ENCODE measurements at regions not wholly inside any gene's neighbourhood (a gene's known extent, or its start where the extent isn't known, plus 50 kb on each side); places are given as distances from the start of the nearest gene placed in this dataset.
"Not testable (repeated sequence)": the region's sequence is repeated elsewhere in the genome, so short reads cannot be mapped to it uniquely, and the experiment has no call there.

DNA sequence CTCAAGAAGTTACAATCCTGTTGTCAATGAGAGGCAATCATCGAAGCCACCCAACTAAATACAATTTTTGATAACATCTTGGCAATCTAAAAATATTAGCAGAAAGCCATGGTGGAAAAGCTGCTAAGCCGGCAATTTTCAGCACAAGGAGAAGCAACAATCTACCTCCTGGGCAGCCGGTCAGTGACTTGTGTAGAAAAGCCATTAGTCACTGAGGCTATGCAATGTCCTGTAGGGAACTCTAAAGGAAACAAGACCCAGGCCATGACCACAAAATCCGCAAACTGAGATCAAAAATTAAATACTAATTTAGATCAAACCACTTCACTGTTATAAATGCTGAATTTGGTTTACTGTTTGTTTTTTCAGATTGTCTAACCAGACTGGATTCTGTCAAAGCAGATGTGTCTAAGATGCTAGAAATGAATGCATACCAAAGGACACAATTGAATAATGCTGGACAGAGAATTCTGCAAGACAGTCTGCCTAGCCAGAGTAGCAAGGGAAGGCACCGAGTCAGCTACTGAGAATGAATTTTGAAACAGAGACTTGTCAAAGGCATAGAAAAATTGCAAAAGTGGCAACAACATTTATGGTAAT lies 384.8 kb downstream of the PRELID2 start:
- no peaks in the 10 kb centered on the region for H3K27me3 ChIP-seq (ENCODE audit: control insufficient read depth, insufficient read depth, low read length)
- TF ChIP-seq, protein P1, sequence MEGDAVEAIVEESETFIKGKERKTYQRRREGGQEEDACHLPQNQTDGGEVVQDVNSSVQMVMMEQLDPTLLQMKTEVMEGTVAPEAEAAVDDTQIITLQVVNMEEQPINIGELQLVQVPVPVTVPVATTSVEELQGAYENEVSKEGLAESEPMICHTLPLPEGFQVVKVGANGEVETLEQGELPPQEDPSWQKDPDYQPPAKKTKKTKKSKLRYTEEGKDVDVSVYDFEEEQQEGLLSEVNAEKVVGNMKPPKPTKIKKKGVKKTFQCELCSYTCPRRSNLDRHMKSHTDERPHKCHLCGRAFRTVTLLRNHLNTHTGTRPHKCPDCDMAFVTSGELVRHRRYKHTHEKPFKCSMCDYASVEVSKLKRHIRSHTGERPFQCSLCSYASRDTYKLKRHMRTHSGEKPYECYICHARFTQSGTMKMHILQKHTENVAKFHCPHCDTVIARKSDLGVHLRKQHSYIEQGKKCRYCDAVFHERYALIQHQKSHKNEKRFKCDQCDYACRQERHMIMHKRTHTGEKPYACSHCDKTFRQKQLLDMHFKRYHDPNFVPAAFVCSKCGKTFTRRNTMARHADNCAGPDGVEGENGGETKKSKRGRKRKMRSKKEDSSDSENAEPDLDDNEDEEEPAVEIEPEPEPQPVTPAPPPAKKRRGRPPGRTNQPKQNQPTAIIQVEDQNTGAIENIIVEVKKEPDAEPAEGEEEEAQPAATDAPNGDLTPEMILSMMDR (IDR thresholded peaks at IDR 0.05), result no peak
- H3K4me2 ChIP-seq (ENCODE audit: low read length), result no peak overlapping the region
- no peaks in the 10 kb centered on the region for H3K36me3 ChIP-seq (ENCODE audit: control insufficient read depth, insufficient read depth, low read length)
- no peak overlapping the region for H3K4me3 ChIP-seq (ENCODE audit: low read depth, low read length)
- no peaks in the 10 kb centered on the region for H3K9me3 ChIP-seq (ENCODE audit: control insufficient read depth, low read length)
- no peak overlapping the region for H3K9ac ChIP-seq
- no peak overlapping the region for H2AFZ ChIP-seq
- H3K4me1 ChIP-seq, result no peaks in the 10 kb centered on the region
- H3K27ac ChIP-seq, result no peak overlapping the region
- H3K79me2 ChIP-seq, result no peaks in the 10 kb centered on the region

DNA sequence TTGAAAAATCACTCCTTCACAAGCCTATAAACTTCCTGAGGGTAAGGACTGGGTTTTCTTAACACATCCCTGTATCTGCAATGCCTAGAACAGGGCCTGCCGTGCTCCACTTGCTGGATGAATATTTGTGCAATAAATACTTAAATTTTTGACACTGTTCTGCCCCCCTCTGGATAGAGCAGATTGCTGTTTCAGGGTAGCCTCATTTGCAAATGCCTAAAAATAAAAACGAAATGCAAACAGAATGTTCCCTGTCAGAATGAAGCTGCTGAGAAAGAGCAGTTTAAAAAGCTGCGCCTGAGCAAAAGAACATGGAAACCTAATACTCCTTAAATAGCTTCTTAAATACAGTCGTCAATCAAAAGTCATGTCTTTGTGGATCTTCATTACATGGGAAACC lies 385.3 kb downstream of the PRELID2 start:
- Histone ChIP-seq H3K4me2 (ENCODE audit: low read length) (no peak overlapping the region), H3K27ac (no peak overlapping the region), H3K9ac (no peak overlapping the region), H3K79me2 (no peaks in the 10 kb centered on the region), H3K36me3 (ENCODE audit: control insufficient read depth, insufficient read depth, low read length) (no peaks in the 10 kb centered on the region), H3K9me3 (ENCODE audit: control insufficient read depth, low read length) (no peaks in the 10 kb centered on the region), H3K4me3 (ENCODE audit: low read depth, low read length) (no peak overlapping the region), H2AFZ (no peak overlapping the region), H3K27me3 (ENCODE audit: control insufficient read depth, insufficient read depth, low read length) (no peaks in the 10 kb centered on the region), H3K4me1 (no peaks in the 10 kb centered on the region)
- TF ChIP-seq, protein P1 (IDR thresholded peaks at IDR 0.05), result no peak

DNA sequence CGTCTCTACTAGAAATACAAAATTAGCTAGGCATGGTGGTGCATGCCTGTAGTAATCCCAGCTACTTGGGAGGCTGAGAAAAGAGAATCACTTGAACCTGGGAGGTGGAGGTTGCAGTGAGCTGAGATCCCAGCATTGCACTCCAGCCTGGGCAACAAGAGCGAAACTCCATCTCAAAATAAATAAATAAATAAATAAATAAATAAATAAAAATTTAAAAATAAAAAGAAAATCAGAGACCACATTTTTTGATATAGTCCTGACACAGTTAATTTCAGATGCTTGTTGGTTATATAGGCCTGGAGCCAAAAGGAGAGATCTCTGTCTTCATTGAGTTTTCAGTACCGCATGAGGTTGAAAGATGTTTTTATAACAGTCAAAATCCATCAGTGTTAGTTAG lies 388.3 kb downstream of the PRELID2 start:
- not testable (repeated sequence) for H3K4me2 ChIP-seq (ENCODE audit: low read length); H3K4me1 ChIP-seq; H3K36me3 ChIP-seq (ENCODE audit: control insufficient read depth, insufficient read depth, low read length); H3K27me3 ChIP-seq (ENCODE audit: control insufficient read depth, insufficient read depth, low read length); H3K9me3 ChIP-seq (ENCODE audit: control insufficient read depth, low read length); H2AFZ ChIP-seq; H3K9ac ChIP-seq; H3K79me2 ChIP-seq; H3K4me3 ChIP-seq (ENCODE audit: low read depth, low read length); H3K27ac ChIP-seq

DNA sequence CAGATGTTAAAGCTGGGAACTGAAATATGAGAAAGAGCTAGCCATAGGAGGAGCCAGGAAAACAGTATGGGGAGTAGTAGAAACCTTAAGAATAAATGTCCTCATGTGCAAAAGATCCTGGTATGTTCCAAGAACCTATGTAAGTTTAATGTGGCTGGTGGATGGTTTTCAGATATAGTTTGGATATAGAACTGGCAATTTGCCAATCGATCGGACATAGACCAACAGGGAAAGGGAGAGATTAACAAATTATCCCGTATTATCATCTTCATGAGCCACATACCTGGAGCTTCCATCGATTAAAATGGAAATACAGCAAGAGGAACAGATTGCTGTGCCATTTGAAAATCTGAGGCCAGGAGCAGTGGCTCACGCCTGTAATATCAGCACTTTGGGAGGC lies 388.7 kb downstream of the PRELID2 start:
- Histone ChIP-seq H3K27ac (no peak overlapping the region), H2AFZ (no peak overlapping the region), H3K9me3 (ENCODE audit: control insufficient read depth, low read length) (no peaks in the 10 kb centered on the region), H3K27me3 (ENCODE audit: control insufficient read depth, insufficient read depth, low read length) (no peaks in the 10 kb centered on the region), H3K4me3 (ENCODE audit: low read depth, low read length) (no peak overlapping the region), H3K79me2 (no peaks in the 10 kb centered on the region), H3K4me1 (no peaks in the 10 kb centered on the region), H3K9ac (no peak overlapping the region), H3K36me3 (ENCODE audit: control insufficient read depth, insufficient read depth, low read length) (no peaks in the 10 kb centered on the region), H3K4me2 (ENCODE audit: low read length) (no peak overlapping the region)
- TF ChIP-seq, protein P1 (IDR thresholded peaks at IDR 0.05), result no peak

DNA sequence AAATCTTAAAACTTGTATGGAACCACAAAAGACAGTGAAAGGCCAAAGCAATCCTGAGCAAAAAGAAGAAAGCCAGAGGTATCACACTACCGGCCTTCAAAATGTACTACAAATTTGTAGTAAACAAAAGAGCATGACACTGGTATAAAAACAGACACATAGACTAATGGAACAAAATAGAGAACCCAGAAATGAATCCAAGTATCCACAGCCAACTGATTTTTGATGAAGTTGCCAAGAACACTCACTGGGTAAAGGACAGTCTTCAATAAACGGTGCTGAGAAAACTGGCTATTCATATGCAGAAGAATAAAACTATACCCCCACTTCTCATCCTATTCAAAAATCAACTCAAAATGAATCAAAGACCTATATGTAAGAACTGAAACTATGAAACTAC lies 390.1 kb downstream of the PRELID2 start:
- H3K9ac ChIP-seq, result no peak overlapping the region
- TF ChIP-seq, protein P1 (IDR thresholded peaks at IDR 0.05), result no peak
- H3K4me3 ChIP-seq (ENCODE audit: low read depth, low read length), result no peak overlapping the region
- no peaks in the 10 kb centered on the region for H3K36me3 ChIP-seq (ENCODE audit: control insufficient read depth, insufficient read depth, low read length)
- no peak overlapping the region for H3K27ac ChIP-seq
- no peaks in the 10 kb centered on the region for H3K9me3 ChIP-seq (ENCODE audit: control insufficient read depth, low read length)
- no peak overlapping the region for H3K4me2 ChIP-seq (ENCODE audit: low read length)
- no peaks in the 10 kb centered on the region for H3K4me1 ChIP-seq
- no peak overlapping the region for H2AFZ ChIP-seq
- H3K27me3 ChIP-seq (ENCODE audit: control insufficient read depth, insufficient read depth, low read length), result no peaks in the 10 kb centered on the region
- no peaks in the 10 kb centered on the region for H3K79me2 ChIP-seq

Data from parathyroid adenoma (tissue), 2 donors.